ENCODE measurements at regions not wholly inside any gene's neighbourhood (a gene's known extent, or its start where the extent isn't known, plus 50 kb on each side); places are given as distances from the start of the nearest gene placed in this dataset.

- intact Hi-C loops (cut with DNase I), result no loop called here
- Histone ChIP-seq H3K4me3 (no peak overlapping the region), H3K4me1 (no peaks in the 10 kb centered on the region), H3K36me3 (no peaks in the 10 kb centered on the region), H3K9me3 (no peaks in the 10 kb centered on the region), H3K27me3 (no peaks in the 10 kb centered on the region), H3K27ac (replicated peaks in 1 of 4) (no peak overlapping the region)
- WGBS, result 91% methylated on average over 6 of the region's 6 CpGs
- DNase-seq (ENCODE audit: extremely low spot score), result no peak
- TF ChIP-seq POLR2A (IDR thresholded peaks at IDR 0.05; ENCODE audit: low read depth) (no peak), CTCF (IDR thresholded peaks at IDR 0.05) (no peak), POLR2AphosphoS5 (IDR thresholded peaks at IDR 0.05) (no peak), EP300 (IDR thresholded peaks at IDR 0.05) (no peak)
These were observed 290.1 kb upstream of the SLC10A2 start for GRCh38 chr13:103356226-103356864.

DNA sequence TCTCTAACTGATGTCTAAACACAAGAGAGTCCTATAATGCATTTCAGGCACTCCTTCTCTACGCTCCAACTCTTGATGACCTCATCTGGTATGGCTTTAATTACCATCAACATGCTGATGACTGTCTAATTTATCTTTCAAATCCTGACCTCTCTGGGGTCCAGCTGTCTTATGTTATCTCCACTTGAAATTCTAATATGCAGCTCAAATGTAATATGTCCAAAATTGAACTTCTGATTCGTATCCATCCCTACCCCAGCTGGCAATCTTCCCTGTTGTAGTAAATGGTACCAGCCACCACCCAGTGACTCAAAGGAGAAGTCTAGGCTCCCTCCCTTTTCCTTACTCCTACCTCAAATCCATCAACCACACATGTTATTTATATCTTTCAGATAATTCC, 288.0 kb upstream of the SLC10A2 start:
- H3K4me3 ChIP-seq, result no peak overlapping the region
- intact Hi-C loops (cut with DNase I), result no loop called here
- no peaks in the 10 kb centered on the region for H3K27me3 ChIP-seq
- no peak for DNase-seq (ENCODE audit: extremely low spot score)
- WGBS, result 62% methylated on average over 2 of the region's 2 CpGs
- TF ChIP-seq POLR2A (IDR thresholded peaks at IDR 0.05; ENCODE audit: low read depth) (no peak), POLR2AphosphoS5 (IDR thresholded peaks at IDR 0.05) (no peak), CTCF (IDR thresholded peaks at IDR 0.05) (no peak), EP300 (IDR thresholded peaks at IDR 0.05) (no peak)
- H3K4me1 ChIP-seq, result peaks cover 0 to 12% (median 0%) of the 10 kb centered on the region in 4 donors
- H3K27ac ChIP-seq (replicated peaks in 1 of 4), result no peak overlapping the region
- H3K9me3 ChIP-seq, result no peaks in the 10 kb centered on the region
- H3K36me3 ChIP-seq, result no peaks in the 10 kb centered on the region

DNA sequence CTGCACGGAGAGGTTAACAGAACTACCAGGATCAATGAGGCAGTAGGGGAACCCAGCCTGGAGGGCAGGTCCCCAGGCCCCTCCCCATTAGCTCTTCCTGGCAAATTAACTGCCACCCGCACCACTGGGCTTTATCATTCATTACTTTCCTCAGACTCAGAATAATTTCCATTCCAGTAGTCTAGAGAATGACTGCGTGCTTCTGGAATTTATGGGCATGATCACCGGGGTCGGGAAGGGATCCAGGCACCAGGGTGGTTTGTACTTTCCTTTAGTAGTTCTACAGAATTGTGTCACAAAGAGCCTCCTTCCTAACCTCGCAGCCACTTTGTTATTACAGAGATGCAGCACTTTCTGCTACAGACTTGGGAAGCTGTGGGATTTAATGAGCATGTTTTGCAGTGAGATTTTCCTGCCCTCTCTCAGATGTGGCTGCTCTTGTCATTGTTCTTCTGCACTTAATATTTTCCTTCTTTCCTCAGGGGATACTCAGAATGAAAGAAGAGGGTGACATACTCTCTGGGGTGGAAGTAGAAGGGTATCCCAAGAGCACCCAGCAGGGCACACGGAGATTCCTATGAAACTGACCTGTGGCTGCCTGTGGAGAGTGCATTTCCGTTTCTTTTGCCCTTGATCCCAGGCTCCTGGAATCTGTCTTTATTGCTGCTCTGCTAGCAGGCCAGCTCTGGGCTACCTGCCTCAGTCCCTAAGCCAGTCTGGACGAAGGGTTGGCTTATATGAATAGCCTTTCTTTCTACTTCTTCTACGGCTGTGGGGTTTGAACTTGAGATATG, 285.0 kb upstream of the SLC10A2 start:
- no peak for TF ChIP-seq EP300 (IDR thresholded peaks at IDR 0.05)
- TF ChIP-seq POLR2AphosphoS5 (IDR thresholded peaks at IDR 0.05), result no peak
- no peak for TF ChIP-seq CTCF (IDR thresholded peaks at IDR 0.05)
- no peak for TF ChIP-seq POLR2A (IDR thresholded peaks at IDR 0.05; ENCODE audit: low read depth)
- no peak for DNase-seq (ENCODE audit: extremely low spot score)
- intact Hi-C loops (cut with DNase I), result no loop called here
- WGBS, result 44% methylated on average over 10 of the region's 10 CpGs
- peaks cover 0 to 12% (median 0%) of the 10 kb centered on the region in 4 donors for H3K4me1 ChIP-seq
- H3K4me3 ChIP-seq, result no peak overlapping the region
- H3K27me3 ChIP-seq, result no peaks in the 10 kb centered on the region
- H3K27ac ChIP-seq (replicated peaks in 1 of 4), result no peak overlapping the region
- no peaks in the 10 kb centered on the region for H3K36me3 ChIP-seq
- H3K9me3 ChIP-seq, result no peaks in the 10 kb centered on the region

- TF ChIP-seq POLR2A (IDR thresholded peaks at IDR 0.05; ENCODE audit: low read depth), result no peak
- TF ChIP-seq POLR2AphosphoS5 (IDR thresholded peaks at IDR 0.05), result no peak
- no peak for TF ChIP-seq EP300 (IDR thresholded peaks at IDR 0.05)
- no peak for TF ChIP-seq CTCF (IDR thresholded peaks at IDR 0.05)
- intact Hi-C loops (cut with DNase I), result no loop called here
- H3K4me1 ChIP-seq, result peaks cover 0 to 12% (median 0%) of the 10 kb centered on the region in 4 donors
- no peak for DNase-seq (ENCODE audit: extremely low spot score)
- H3K27me3 ChIP-seq, result no peaks in the 10 kb centered on the region
- H3K27ac ChIP-seq (replicated peaks in 1 of 4), result no peak overlapping the region
- no peaks in the 10 kb centered on the region for H3K36me3 ChIP-seq
- H3K9me3 ChIP-seq, result no peaks in the 10 kb centered on the region
- 67% methylated on average over 1 of the region's 1 CpG for WGBS
- H3K4me3 ChIP-seq, result no peak overlapping the region
These were observed 283.9 kb upstream of the SLC10A2 start for GRCh38 chr13:103350147-103350546.

Data from esophagus muscularis mucosa (tissue), 4 donors.